Loucy (cell line): ENCODE measurements at regions not wholly inside any gene's neighbourhood (a gene's known extent, or its start where the extent isn't known, plus 50 kb on each side); places are given as distances from the start of the nearest gene placed in this dataset.

ENCODE experiments used
- H2AFZ ChIP-seq: fragments of 200-600 bp; sonication (generic); 2 replicates; pipeline ENCODE4 v1.6.0; 2016; ENCODE audit warnings: antibody characterized with exemption, mild to moderate bottlenecking, low read length, moderate library complexity
- H3F3A ChIP-seq: fragments of 200-600 bp; 2 replicates; pipeline ENCODE4 v1.6.0; 2016; ENCODE audit warnings: antibody characterized with exemption, low read depth, mild to moderate bottlenecking
- H3K27me3 ChIP-seq: fragments of 200-600 bp; sonication (generic); 2 replicates; pipeline ENCODE4 v1.6.1; 2014; ENCODE audit warnings: low read length, mild to moderate bottlenecking; ENCODE audit not compliant: insufficient read depth, poor library complexity, severe bottlenecking
- H3K36me3 ChIP-seq: fragments of 200-600 bp; sonication (generic); 2 replicates; pipeline ENCODE4 v1.6.1; 2016; ENCODE audit warnings: low read length; ENCODE audit not compliant: insufficient read depth
- H3K4me1 ChIP-seq: fragments of 200-600 bp; sonication (generic); 2 replicates; pipeline ENCODE4 v1.5.1; 2014; ENCODE audit warnings: low read length, mild to moderate bottlenecking; ENCODE audit not compliant: insufficient read depth, poor library complexity, severe bottlenecking
- H3K4me2 ChIP-seq: fragments of 200-600 bp; sonication (generic); 2 replicates; pipeline ENCODE4 v1.6.0; 2014; ENCODE audit warnings: antibody characterized with exemption, low read length, low read depth, mild to moderate bottlenecking; ENCODE audit not compliant: poor library complexity, severe bottlenecking
- H3K4me3 ChIP-seq: fragments of 200-600 bp; sonication (generic); 2 replicates; pipeline ENCODE4 v1.5.1; 2014; ENCODE audit warnings: low read length, mild to moderate bottlenecking, mixed read lengths; ENCODE audit not compliant: poor library complexity, severe bottlenecking
- H3K79me2 ChIP-seq: fragments of 200-600 bp; sonication (generic); 2 replicates; pipeline ENCODE4 v1.6.1; 2014; ENCODE audit warnings: low read length; ENCODE audit not compliant: insufficient read depth
- H3K9ac ChIP-seq: fragments of 200-600 bp; sonication (generic); 2 replicates; pipeline ENCODE4 v1.6.0; 2014; ENCODE audit warnings: mild to moderate bottlenecking, low read depth, low read length, moderate library complexity; ENCODE audit not compliant: poor library complexity, severe bottlenecking
- H3K9me2 ChIP-seq: fragments of 200-600 bp; sonication (generic); replicated peaks from 2 replicates; pipeline ENCODE4 v1.6.1; 2016; ENCODE audit warnings: low read depth, low read length, mixed read lengths
- H3K9me3 ChIP-seq: fragments of 200-600 bp; sonication (generic); 2 replicates; pipeline ENCODE4 v1.6.1; 2014; ENCODE audit warnings: mild to moderate bottlenecking, antibody characterized with exemption, low read length, low read depth; ENCODE audit not compliant: insufficient read depth
- H4K20me1 ChIP-seq: fragments of 200-600 bp; sonication (generic); 2 replicates; pipeline ENCODE4 v1.6.0; 2014; ENCODE audit warnings: antibody characterized with exemption, low read length, mild to moderate bottlenecking; ENCODE audit not compliant: insufficient read depth, poor library complexity, severe bottlenecking
- EZH2phosphoT487 ChIP-seq: fragments of 200-600 bp; IDR thresholded peaks from 2 replicates; pipeline ENCODE4 v1.6.1; 2018; ENCODE audit warnings: antibody characterized with exemption, mild to moderate bottlenecking, moderate library complexity, borderline replicate concordance
- TF ChIP-seq, protein P1 (sequence below): fragments of 200-600 bp; sonication (generic); conservative IDR thresholded peaks from 2 replicates; pipeline ENCODE4 v1.5.1; 2014; ENCODE audit warnings: mild to moderate bottlenecking, antibody characterized with exemption, low read length

DNA sequence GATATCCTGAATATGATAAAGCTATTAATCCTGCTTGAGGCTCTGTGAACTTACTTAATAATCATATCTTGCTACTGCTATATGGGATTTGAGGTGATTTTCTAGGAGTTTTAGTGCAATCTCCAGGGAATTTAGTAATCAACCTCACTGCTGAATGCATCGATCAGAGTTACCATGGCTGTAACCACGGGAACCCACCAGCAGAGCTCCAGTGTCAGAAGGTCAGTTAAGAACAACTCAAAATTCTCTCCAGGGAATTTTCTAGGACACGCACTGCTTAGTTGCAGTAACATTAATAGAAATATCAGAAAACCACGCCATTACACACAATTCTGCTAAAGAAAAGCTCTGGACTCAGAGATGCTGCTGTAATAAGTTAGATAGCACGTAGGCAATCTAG lies 1477.2 kb upstream of the TENM3 start:
- Histone ChIP-seq H3K27me3 (no peaks in the 10 kb centered on the region), H3K4me2 (no peak overlapping the region), H3F3A (no peaks in the 10 kb centered on the region), H3K9me2 (no peaks in the 10 kb centered on the region), H3K4me3 (no peak overlapping the region), H4K20me1 (no peaks in the 10 kb centered on the region), H3K9me3 (no peaks in the 10 kb centered on the region), H3K4me1 (no peaks in the 10 kb centered on the region), H3K79me2 (no peaks in the 10 kb centered on the region), H3K36me3 (no peaks in the 10 kb centered on the region), H2AFZ (no peak overlapping the region), H3K9ac (no peak overlapping the region)
- TF ChIP-seq EZH2phosphoT487 = no peak
- TF ChIP-seq, protein P1, sequence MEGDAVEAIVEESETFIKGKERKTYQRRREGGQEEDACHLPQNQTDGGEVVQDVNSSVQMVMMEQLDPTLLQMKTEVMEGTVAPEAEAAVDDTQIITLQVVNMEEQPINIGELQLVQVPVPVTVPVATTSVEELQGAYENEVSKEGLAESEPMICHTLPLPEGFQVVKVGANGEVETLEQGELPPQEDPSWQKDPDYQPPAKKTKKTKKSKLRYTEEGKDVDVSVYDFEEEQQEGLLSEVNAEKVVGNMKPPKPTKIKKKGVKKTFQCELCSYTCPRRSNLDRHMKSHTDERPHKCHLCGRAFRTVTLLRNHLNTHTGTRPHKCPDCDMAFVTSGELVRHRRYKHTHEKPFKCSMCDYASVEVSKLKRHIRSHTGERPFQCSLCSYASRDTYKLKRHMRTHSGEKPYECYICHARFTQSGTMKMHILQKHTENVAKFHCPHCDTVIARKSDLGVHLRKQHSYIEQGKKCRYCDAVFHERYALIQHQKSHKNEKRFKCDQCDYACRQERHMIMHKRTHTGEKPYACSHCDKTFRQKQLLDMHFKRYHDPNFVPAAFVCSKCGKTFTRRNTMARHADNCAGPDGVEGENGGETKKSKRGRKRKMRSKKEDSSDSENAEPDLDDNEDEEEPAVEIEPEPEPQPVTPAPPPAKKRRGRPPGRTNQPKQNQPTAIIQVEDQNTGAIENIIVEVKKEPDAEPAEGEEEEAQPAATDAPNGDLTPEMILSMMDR = no peak

DNA sequence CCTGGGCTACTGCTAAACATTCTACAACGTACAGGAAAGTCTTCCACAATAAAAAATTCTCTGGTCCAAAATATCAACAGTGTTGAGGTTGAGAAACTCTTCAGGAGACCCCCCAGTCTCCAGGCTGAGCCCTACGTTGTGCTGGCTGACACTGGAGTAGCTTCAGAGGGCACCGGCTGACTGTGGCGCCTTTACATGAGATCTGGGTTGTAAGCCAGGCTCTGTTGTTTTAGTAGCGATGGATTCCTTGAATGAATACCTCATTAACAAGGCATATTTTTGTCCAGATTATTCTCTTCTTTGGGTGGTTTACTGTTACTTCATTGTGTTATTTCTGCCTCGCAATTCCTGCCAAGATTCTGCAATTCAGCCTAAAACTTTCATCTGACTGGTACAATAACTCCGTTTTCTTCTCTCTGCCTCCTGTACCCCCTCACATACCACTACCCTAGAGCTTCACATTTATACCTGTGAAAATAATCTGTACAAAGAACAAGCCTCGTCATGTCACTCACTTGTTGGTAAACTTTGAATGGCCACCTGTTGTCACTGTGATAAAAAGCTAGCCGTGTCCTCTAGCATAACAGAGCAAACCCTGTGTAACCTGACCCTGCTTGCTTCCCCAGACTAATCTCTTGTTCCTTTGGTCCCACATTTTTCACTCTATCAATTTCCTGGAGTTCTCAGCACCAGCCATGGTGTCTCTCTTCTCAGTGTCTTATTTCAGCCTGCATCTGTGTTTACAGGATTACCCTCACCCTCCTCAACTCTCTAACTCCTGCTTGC lies 1476.1 kb upstream of the TENM3 start:
- H3K9me2 ChIP-seq = no peaks in the 10 kb centered on the region
- no peaks in the 10 kb centered on the region for H3K79me2 ChIP-seq
- no peaks in the 10 kb centered on the region for H3K27me3 ChIP-seq
- H2AFZ ChIP-seq = no peak overlapping the region
- no peaks in the 10 kb centered on the region for H4K20me1 ChIP-seq
- H3F3A ChIP-seq = no peaks in the 10 kb centered on the region
- no peak overlapping the region for H3K9ac ChIP-seq
- no peak for TF ChIP-seq EZH2phosphoT487
- TF ChIP-seq, protein P1 = no peak
- no peak overlapping the region for H3K4me2 ChIP-seq
- H3K4me1 ChIP-seq = no peaks in the 10 kb centered on the region
- no peaks in the 10 kb centered on the region for H3K36me3 ChIP-seq
- no peak overlapping the region for H3K4me3 ChIP-seq
- H3K9me3 ChIP-seq = no peaks in the 10 kb centered on the region

DNA sequence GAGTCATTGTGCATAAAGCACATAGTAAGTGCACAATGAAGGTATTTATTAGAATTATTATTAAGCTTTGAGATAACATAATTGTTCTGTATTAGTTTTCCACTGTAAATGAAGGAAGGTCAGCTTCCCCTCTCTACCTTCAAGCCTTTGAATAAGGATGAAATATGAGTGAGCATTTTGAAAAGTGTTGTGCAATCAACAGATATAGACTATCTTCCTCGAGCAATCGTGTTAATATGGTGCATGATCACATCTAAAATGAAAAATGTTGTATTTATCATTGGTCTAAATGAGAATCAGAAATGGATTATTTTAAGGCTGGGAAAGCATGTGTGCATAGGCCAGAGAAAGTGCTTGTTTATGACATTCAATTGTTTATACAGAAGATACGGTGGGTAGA lies 1474.6 kb upstream of the TENM3 start:
- H3K4me1 ChIP-seq = no peaks in the 10 kb centered on the region
- no peaks in the 10 kb centered on the region for H3K9me2 ChIP-seq
- H4K20me1 ChIP-seq = no peaks in the 10 kb centered on the region
- H3K79me2 ChIP-seq = no peaks in the 10 kb centered on the region
- H3K9me3 ChIP-seq = no peaks in the 10 kb centered on the region; the same call in 1 of the 2 replicates
- no peak for TF ChIP-seq EZH2phosphoT487
- TF ChIP-seq, protein P1 = no peak
- no peaks in the 10 kb centered on the region for H3K36me3 ChIP-seq
- H3K27me3 ChIP-seq = no peaks in the 10 kb centered on the region
- H3K9ac ChIP-seq = no peak overlapping the region
- H3K4me2 ChIP-seq = no peak overlapping the region
- no peak overlapping the region for H3K4me3 ChIP-seq
- H3F3A ChIP-seq = no peaks in the 10 kb centered on the region
- H2AFZ ChIP-seq = no peak overlapping the region
